NCI-H446 treated with DMSO at 0.1 percent for 48 hours (cell line): ENCODE measurements at regions not wholly inside any gene's neighbourhood (a gene's known extent, or its start where the extent isn't known, plus 50 kb on each side); places are given as distances from the start of the nearest gene placed in this dataset.

Source experiments
- DNase-seq: peaks from one replicate; lab custom pipeline; 2025; lab: John Stamatoyannopoulos, UW

- DNase-seq: no peak
Observed at GRCh38 chr18:23342506-23342905, 110.6 kb upstream of the RIOK3 start.

GRCh38 chr18:23350188-23350587, 102.9 kb upstream of the RIOK3 start:
- no peak for DNase-seq

GRCh38 chr18:23351521-23351920, 101.6 kb upstream of the RIOK3 start:
- no peak for DNase-seq

GRCh38 chr18:23352042-23352441, 101.0 kb upstream of the RIOK3 start:
- no peak for DNase-seq

- no peak for DNase-seq
Observed at GRCh38 chr18:23353459-23353858, 99.6 kb upstream of the RIOK3 start.

- DNase-seq: no peak
Observed at GRCh38 chr18:23354625-23355024, 98.5 kb upstream of the RIOK3 start.

- DNase-seq: no peak
Observed at GRCh38 chr18:23355206-23355605, 97.9 kb upstream of the RIOK3 start.

GRCh38 chr18:23356424-23356823, 96.7 kb upstream of the RIOK3 start:
- DNase-seq: no peak

GRCh38 chr18:23356915-23357601, 96.0 kb upstream of the RIOK3 start:
- DNase-seq: no peak

GRCh38 chr18:23357996-23358594, 95.0 kb upstream of the RIOK3 start:
- DNase-seq: no peak

- DNase-seq: no peak
Observed at GRCh38 chr18:23359421-23359820, 93.7 kb upstream of the RIOK3 start.

- DNase-seq: no peak
Observed at GRCh38 chr18:23363865-23364570, 89.1 kb upstream of the RIOK3 start.

GRCh38 chr18:23365602-23366001, 87.5 kb upstream of the RIOK3 start:
- DNase-seq: no peak

- DNase-seq: no peak
Observed at GRCh38 chr18:23369266-23369665, 83.8 kb upstream of the RIOK3 start.

GRCh38 chr18:23373570-23373969, 79.5 kb upstream of the RIOK3 start:
- DNase-seq: no peak

- DNase-seq: peak; percentile 21
Observed at GRCh38 chr18:23377669-23378301, 75.3 kb upstream of the RIOK3 start.

- DNase-seq: no peak
Observed at GRCh38 chr18:23378302-23378686, 74.8 kb upstream of the RIOK3 start.

- no peak for DNase-seq
Observed at GRCh38 chr18:23380001-23380550, 73.0 kb upstream of the RIOK3 start.

GRCh38 chr18:23380817-23381216, 72.3 kb upstream of the RIOK3 start:
- DNase-seq: no peak

- no peak for DNase-seq
Observed at GRCh38 chr18:23383494-23383893, 69.6 kb upstream of the RIOK3 start.

- DNase-seq: no peak
Observed at GRCh38 chr18:23384778-23385736, 68.0 kb upstream of the RIOK3 start.
